ENCODE measurements at regions not wholly inside any gene's neighbourhood (a gene's known extent, or its start where the extent isn't known, plus 50 kb on each side); places are given as distances from the start of the nearest gene placed in this dataset.

- ChIA-PET CTCF (ENCODE audit: low intra/inter-chr PET ratio) (no interaction called here), POLR2A (no interaction called here)
- Histone ChIP-seq H3K4me3 (no peak overlapping the region), H2AFZ (ENCODE audit: low read depth, low read length) (no peak overlapping the region), H4K20me1 (replicated peaks; ENCODE audit: control insufficient read depth, insufficient read depth, low read length) (no peaks in the 10 kb centered on the region), H3K4me1 (replicated peaks in 1 of 2; ENCODE audit: control insufficient read depth in 2 of 2, insufficient read depth in 2 of 2, low read length in 2 of 2) (no peaks in the 10 kb centered on the region), H3K79me2 (ENCODE audit: control insufficient read depth, insufficient read depth, low read length) (no peaks in the 10 kb centered on the region), H3K9me3 (replicated peaks; ENCODE audit: control insufficient read depth, insufficient read depth, low read depth, low read length) (no peaks in the 10 kb centered on the region), H3K9me1 (ENCODE audit: control insufficient read depth, insufficient read depth, low read length) (no peaks in the 10 kb centered on the region), H3K4me2 (ENCODE audit: insufficient read depth, low read length) (no peak overlapping the region), H3K27ac (ENCODE audit: extremely low read depth, low read depth, low read length) (no peak overlapping the region), H3K27me3 (ENCODE audit: control insufficient read depth in 2 of 2, insufficient read depth in 2 of 2, low read length in 2 of 2) (peaks cover 0 to 11% of the 10 kb centered on the region in 2 experiments; a peak in 2 of 5 replicates), H3K36me3 (ENCODE audit: control insufficient read depth, insufficient read depth, low read length) (no peaks in the 10 kb centered on the region), H3K9ac (ENCODE audit: insufficient read depth in 1 of 2, low read depth in 2 of 2, low read length in 2 of 2) (no peak overlapping the region)
- WGBS (ENCODE audit: insufficient coverage, low coverage, missing lambda C conversion rate): 0% methylated on average over 4 of the region's 5 CpGs
- DNase-seq (ENCODE audit: extremely low read depth in 1 of 4, low spot score in 3 of 4): no peak
- no peak for ATAC-seq
- in situ Hi-C loops (cut with MboI): no loop called here
- no peak for FAIRE-seq
- no TSS peak for BruUV-seq (replicated peaks)
- intact Hi-C loops (cut with micrococcal nuclease): no loop called here
- no peak for TF ChIP-seq ZNF79 (CRISPR knock-in tag; IDR thresholded peaks at IDR 0.05; ENCODE audit: low read depth)
- TF ChIP-seq ZNF280A (IDR thresholded peaks at IDR 0.05; ENCODE audit: low read depth, partially characterized antibody): no peak
- TF ChIP-seq NR1H2 (CRISPR knock-in tag; IDR thresholded peaks at IDR 0.05): no peak
These were observed 126.0 kb upstream of the MGMT start for GRCh38 chr10:129341087-129341486.

- FAIRE-seq (no peak), ATAC-seq (no peak), DNase-seq (ENCODE audit: extremely low read depth in 1 of 4, low spot score in 3 of 4) (no peak)
- no peaks in the 10 kb centered on the region for H3K4me1 ChIP-seq (replicated peaks in 1 of 2; ENCODE audit: control insufficient read depth in 2 of 2, insufficient read depth in 2 of 2, low read length in 2 of 2)
- no peaks in the 10 kb centered on the region for H3K36me3 ChIP-seq (ENCODE audit: control insufficient read depth, insufficient read depth, low read length)
- in situ Hi-C loops (cut with MboI) (no loop called here), intact Hi-C loops (cut with micrococcal nuclease) (no loop called here)
- H2AFZ ChIP-seq (ENCODE audit: low read depth, low read length): no peak overlapping the region
- 17% methylated on average over 1 of the region's 2 CpGs for WGBS (ENCODE audit: insufficient coverage, low coverage, missing lambda C conversion rate)
- ChIA-PET CTCF (ENCODE audit: low intra/inter-chr PET ratio) (no interaction called here), POLR2A (no interaction called here)
- H3K9me1 ChIP-seq (ENCODE audit: control insufficient read depth, insufficient read depth, low read length): no peaks in the 10 kb centered on the region
- BruUV-seq (replicated peaks): no TSS peak
- no peak overlapping the region for H3K4me3 ChIP-seq
- no peaks in the 10 kb centered on the region for H3K9me3 ChIP-seq (replicated peaks; ENCODE audit: control insufficient read depth, insufficient read depth, low read depth, low read length)
- H4K20me1 ChIP-seq (replicated peaks; ENCODE audit: control insufficient read depth, insufficient read depth, low read length): no peaks in the 10 kb centered on the region
- H3K9ac ChIP-seq (ENCODE audit: insufficient read depth in 1 of 2, low read depth in 2 of 2, low read length in 2 of 2): no peak overlapping the region
- H3K27ac ChIP-seq (ENCODE audit: extremely low read depth, low read depth, low read length): no peak overlapping the region
- peaks cover 0 to 18% of the 10 kb centered on the region in 2 experiments; a peak in 3 of 5 replicates for H3K27me3 ChIP-seq (ENCODE audit: control insufficient read depth in 2 of 2, insufficient read depth in 2 of 2, low read length in 2 of 2)
- H3K4me2 ChIP-seq (ENCODE audit: insufficient read depth, low read length): no peak overlapping the region
- no peaks in the 10 kb centered on the region for H3K79me2 ChIP-seq (ENCODE audit: control insufficient read depth, insufficient read depth, low read length)
- TF ChIP-seq NCOR1 (IDR thresholded peaks at IDR 0.05): no peak
- no peak for TF ChIP-seq PATZ1 (CRISPR knock-in tag; IDR thresholded peaks at IDR 0.05; ENCODE audit: borderline replicate concordance)
- TF ChIP-seq ZNF263 (CRISPR knock-in tag; IDR thresholded peaks at IDR 0.05; ENCODE audit: borderline replicate concordance): no peak
- no peak for TF ChIP-seq SLC30A9 (CRISPR knock-in tag; IDR thresholded peaks at IDR 0.05)
- TF ChIP-seq ZNF57 (CRISPR knock-in tag; IDR thresholded peaks at IDR 0.05): no peak
- no peak for TF ChIP-seq ZBTB17 (CRISPR knock-in tag; IDR thresholded peaks at IDR 0.05)
- no peak for TF ChIP-seq GTF2B (IDR thresholded peaks at IDR 0.05; ENCODE audit: extremely low read depth, insufficient read length)
These were observed 124.7 kb upstream of the MGMT start for GRCh38 chr10:129342385-129342784.

Data from K562 (cell line).